ENCODE measurements at regions not wholly inside any gene's neighbourhood (a gene's known extent, or its start where the extent isn't known, plus 50 kb on each side); places are given as distances from the start of the nearest gene placed in this dataset.

GRCh38 chr12:124511259-124511985 is 56.0 kb downstream of the NCOR2 start:
- Mint-ChIP-seq H3K27ac (peak overlapping the region in 1 of 3 donors; percentile 84), H3K27me3 (no peaks in the 10 kb centered on the region), H3K4me3 (no peak overlapping the region), H3K9me3 (no peaks in the 10 kb centered on the region), H3K36me3 (peaks cover 9% of the 10 kb centered on the region), H3K4me1 (peaks cover 0 to 28% (median 5%) of the 10 kb centered on the region in 4 donors)
- no peak for ATAC-seq (ENCODE audit: low read depth in 2 of 2)
- no peaks in the 10 kb centered on the region for H3K36me3 ChIP-seq (ENCODE audit: control insufficient read depth, insufficient read depth, low read length)
- no peak overlapping the region for H3K27ac ChIP-seq (ENCODE audit: insufficient read depth, low read length, poor library complexity, severe bottlenecking)
- no peaks in the 10 kb centered on the region for H3K9me3 ChIP-seq (ENCODE audit: control insufficient read depth in 2 of 2, low read length in 2 of 2)
- H3K4me1 ChIP-seq (ENCODE audit: control insufficient read depth, insufficient read depth, low read length, poor library complexity, severe bottlenecking) = no peaks in the 10 kb centered on the region
- H3K4me3 ChIP-seq (ENCODE audit: low read depth, low read length) = no peak overlapping the region
- H3K27me3 ChIP-seq (ENCODE audit: control insufficient read depth, insufficient read depth, low read length) = no peaks in the 10 kb centered on the region
- no peak for DNase-seq

- H3K27ac ChIP-seq (ENCODE audit: insufficient read depth, low read length, poor library complexity, severe bottlenecking) = no peak overlapping the region
- H3K27me3 ChIP-seq (ENCODE audit: control insufficient read depth, insufficient read depth, low read length) = no peaks in the 10 kb centered on the region
- no peak overlapping the region for H3K4me3 ChIP-seq (ENCODE audit: low read depth, low read length)
- DNase-seq (peak in 1 of 3 donors; percentile 7), ATAC-seq (ENCODE audit: low read depth in 2 of 2) (no peak)
- H3K4me1 Mint-ChIP-seq = peaks cover 0 to 34% (median 4%) of the 10 kb centered on the region in 4 donors
- peaks cover 6% of the 10 kb centered on the region for H3K36me3 Mint-ChIP-seq
- H3K9me3 ChIP-seq (ENCODE audit: control insufficient read depth in 2 of 2, low read length in 2 of 2) = no peaks in the 10 kb centered on the region
- no peaks in the 10 kb centered on the region for H3K36me3 ChIP-seq (ENCODE audit: control insufficient read depth, insufficient read depth, low read length)
- H3K4me1 ChIP-seq (ENCODE audit: control insufficient read depth, insufficient read depth, low read length, poor library complexity, severe bottlenecking) = no peaks in the 10 kb centered on the region
- no peaks in the 10 kb centered on the region for H3K27me3 Mint-ChIP-seq
- H3K27ac Mint-ChIP-seq = peak overlapping the region in 2 of 3 donors; percentile 84 to 85
- H3K9me3 Mint-ChIP-seq = no peaks in the 10 kb centered on the region
- peak overlapping the region in 1 of 4 donors; percentile 42 for H3K4me3 Mint-ChIP-seq
Measured at GRCh38 chr12:124510301-124510970, 57.0 kb downstream of the NCOR2 start.

GRCh38 chr12:124509676-124510300 is 57.6 kb downstream of the NCOR2 start:
- ATAC-seq (ENCODE audit: low read depth in 2 of 2) = no peak
- H3K9me3 ChIP-seq (ENCODE audit: control insufficient read depth in 2 of 2, low read length in 2 of 2) = no peaks in the 10 kb centered on the region
- H3K27ac Mint-ChIP-seq = peak overlapping the region in 2 of 3 donors; percentile 56 to 65

DNA sequence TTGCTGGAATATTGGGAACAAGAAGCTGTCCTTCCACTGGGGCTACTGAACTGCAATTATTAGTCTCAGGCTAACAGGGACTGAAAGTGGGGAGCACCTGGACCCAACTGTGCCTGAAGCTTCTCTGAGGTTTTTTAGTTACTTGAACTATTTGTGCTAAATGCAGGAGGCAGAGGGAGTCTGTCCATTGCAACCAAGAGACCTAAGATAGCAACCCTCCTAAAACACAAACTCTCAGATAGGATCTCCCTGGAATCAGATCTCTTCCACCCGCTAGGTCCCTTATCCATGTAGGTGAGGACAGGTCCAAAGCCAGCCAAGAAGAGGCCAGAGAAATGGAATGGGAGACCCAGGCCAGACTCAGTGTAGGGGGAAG is 58.1 kb downstream of the NCOR2 start:
- Histone ChIP-seq H3K36me3 (ENCODE audit: control insufficient read depth, insufficient read depth, low read length) (no peaks in the 10 kb centered on the region), H3K4me1 (ENCODE audit: control insufficient read depth, insufficient read depth, low read length, poor library complexity, severe bottlenecking) (no peaks in the 10 kb centered on the region), H3K27ac (ENCODE audit: insufficient read depth, low read length, poor library complexity, severe bottlenecking) (no peak overlapping the region), H3K27me3 (ENCODE audit: control insufficient read depth, insufficient read depth, low read length) (no peaks in the 10 kb centered on the region), H3K9me3 (ENCODE audit: control insufficient read depth in 2 of 2, low read length in 2 of 2) (no peaks in the 10 kb centered on the region), H3K4me3 (ENCODE audit: low read depth, low read length) (no peak overlapping the region)
- Mint-ChIP-seq H3K4me1 (peaks cover 0 to 35% (median 7%) of the 10 kb centered on the region in 4 donors), H3K36me3 (peaks cover 4% of the 10 kb centered on the region), H3K27me3 (no peaks in the 10 kb centered on the region), H3K4me3 (no peak overlapping the region), H3K9me3 (no peaks in the 10 kb centered on the region), H3K27ac (peak overlapping the region in 2 of 3 donors; percentile 56 to 65)
- ATAC-seq (ENCODE audit: low read depth in 2 of 2) = no peak
- DNase-seq = no peak

More at GRCh38 chr12:124509676-124510300, 57.6 kb downstream of the NCOR2 start:
- Mint-ChIP-seq H3K4me3 (no peak overlapping the region), H3K4me1 (peaks cover 0 to 33% (median 5%) of the 10 kb centered on the region in 4 donors), H3K36me3 (peaks cover 4% of the 10 kb centered on the region), H3K9me3 (no peaks in the 10 kb centered on the region), H3K27me3 (no peaks in the 10 kb centered on the region)
- Histone ChIP-seq H3K27me3 (ENCODE audit: control insufficient read depth, insufficient read depth, low read length) (no peaks in the 10 kb centered on the region), H3K4me3 (ENCODE audit: low read depth, low read length) (no peak overlapping the region), H3K4me1 (ENCODE audit: control insufficient read depth, insufficient read depth, low read length, poor library complexity, severe bottlenecking) (no peaks in the 10 kb centered on the region), H3K27ac (ENCODE audit: insufficient read depth, low read length, poor library complexity, severe bottlenecking) (no peak overlapping the region), H3K36me3 (ENCODE audit: control insufficient read depth, insufficient read depth, low read length) (no peaks in the 10 kb centered on the region)
- DNase-seq = no peak

GRCh38 chr12:124508381-124509079 is 58.9 kb downstream of the NCOR2 start:
- no peaks in the 10 kb centered on the region for H3K9me3 Mint-ChIP-seq
- no peaks in the 10 kb centered on the region for H3K27me3 Mint-ChIP-seq
- peak overlapping the region in 1 of 3 donors; percentile 77 for H3K27ac Mint-ChIP-seq
- Histone ChIP-seq H3K4me1 (ENCODE audit: control insufficient read depth, insufficient read depth, low read length, poor library complexity, severe bottlenecking) (no peaks in the 10 kb centered on the region), H3K4me3 (ENCODE audit: low read depth, low read length) (no peak overlapping the region), H3K27ac (ENCODE audit: insufficient read depth, low read length, poor library complexity, severe bottlenecking) (no peak overlapping the region), H3K36me3 (ENCODE audit: control insufficient read depth, insufficient read depth, low read length) (no peaks in the 10 kb centered on the region), H3K9me3 (ENCODE audit: control insufficient read depth in 2 of 2, low read length in 2 of 2) (no peaks in the 10 kb centered on the region), H3K27me3 (ENCODE audit: control insufficient read depth, insufficient read depth, low read length) (no peaks in the 10 kb centered on the region)
- peak in 1 of 3 donors; percentile 16 for DNase-seq
- ATAC-seq (ENCODE audit: low read depth in 2 of 2) = no peak
- peaks cover 0 to 37% (median 8%) of the 10 kb centered on the region in 4 donors for H3K4me1 Mint-ChIP-seq
- peaks cover 5% of the 10 kb centered on the region for H3K36me3 Mint-ChIP-seq
- H3K4me3 Mint-ChIP-seq = no peak overlapping the region

DNA sequence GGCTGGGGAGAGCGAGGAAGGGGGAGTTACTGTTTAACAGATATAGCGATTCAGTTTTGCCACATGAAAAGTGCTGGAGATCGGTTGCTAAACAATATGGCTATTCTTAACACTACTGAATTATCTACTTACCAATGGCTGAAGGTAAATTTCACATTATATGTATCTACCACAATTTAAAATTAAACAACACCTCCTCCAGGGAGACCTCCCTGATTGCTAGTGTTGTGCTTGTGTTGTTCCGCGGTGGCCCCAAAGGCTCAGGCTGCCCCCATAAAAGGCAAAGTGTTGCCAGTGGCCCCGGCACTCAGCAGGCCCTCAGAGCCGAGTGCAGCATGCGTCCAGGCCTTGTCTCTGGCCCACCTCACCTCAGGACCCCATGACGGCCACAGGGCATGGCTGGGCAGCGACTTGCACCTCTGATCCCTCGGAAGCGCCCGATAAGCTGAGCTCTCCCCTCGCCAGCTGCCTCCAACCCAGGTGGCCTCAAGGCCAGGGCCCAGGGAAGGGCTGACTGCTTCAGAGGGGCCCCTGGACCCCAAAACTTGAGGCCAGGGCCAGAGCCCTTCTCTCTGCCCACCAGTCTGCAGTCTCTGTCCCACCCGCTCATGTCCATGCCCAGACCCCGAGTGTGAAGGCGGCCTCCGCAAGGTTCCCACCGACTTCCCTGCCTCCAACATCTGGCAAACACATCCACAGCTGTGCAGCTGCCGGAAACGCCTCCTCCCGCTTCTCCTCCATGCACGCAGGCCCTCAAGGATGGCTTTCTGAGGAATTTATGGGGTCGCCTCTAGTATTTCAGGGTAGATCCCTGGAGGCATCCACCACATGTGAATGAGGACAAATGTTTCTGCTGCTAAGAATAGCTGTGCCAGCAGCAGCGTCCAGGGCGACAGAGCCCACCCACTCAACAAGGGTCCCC is 60.0 kb downstream of the NCOR2 start:
- Histone ChIP-seq H3K27me3 (ENCODE audit: control insufficient read depth, insufficient read depth, low read length) (no peaks in the 10 kb centered on the region), H3K4me3 (ENCODE audit: low read depth, low read length) (no peak overlapping the region), H3K4me1 (ENCODE audit: control insufficient read depth, insufficient read depth, low read length, poor library complexity, severe bottlenecking) (no peaks in the 10 kb centered on the region), H3K36me3 (ENCODE audit: control insufficient read depth, insufficient read depth, low read length) (no peaks in the 10 kb centered on the region), H3K9me3 (ENCODE audit: control insufficient read depth in 2 of 2, low read length in 2 of 2) (no peaks in the 10 kb centered on the region), H3K27ac (ENCODE audit: insufficient read depth, low read length, poor library complexity, severe bottlenecking) (no peak overlapping the region)
- ATAC-seq (ENCODE audit: low read depth in 2 of 2) (no peak), DNase-seq (no peak)
- Mint-ChIP-seq H3K36me3 (peaks cover 8% of the 10 kb centered on the region), H3K4me3 (no peak overlapping the region), H3K9me3 (no peaks in the 10 kb centered on the region), H3K4me1 (peaks cover 0 to 45% (median 11%) of the 10 kb centered on the region in 4 donors), H3K27ac (peak overlapping the region in 2 of 3 donors; percentile 8 to 57), H3K27me3 (no peaks in the 10 kb centered on the region)

DNA sequence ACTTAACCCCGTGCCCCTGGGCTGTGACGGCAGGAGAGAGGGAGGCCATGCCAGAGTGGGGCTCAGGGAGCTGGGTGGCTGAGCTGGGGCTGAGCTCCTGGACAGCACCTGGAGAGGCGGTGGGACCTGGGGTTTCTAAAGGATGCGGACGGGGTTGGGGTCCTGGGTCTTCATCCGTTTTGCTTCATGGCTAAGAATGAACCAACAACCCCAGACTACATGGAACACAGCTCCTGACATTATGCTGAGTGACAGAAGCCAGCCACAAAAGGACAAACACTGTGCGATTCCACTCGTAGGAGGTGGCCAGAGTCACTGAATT is 60.6 kb downstream of the NCOR2 start:
- H3K36me3 Mint-ChIP-seq = peaks cover 4% of the 10 kb centered on the region
- no peak overlapping the region for H3K4me3 Mint-ChIP-seq
- no peaks in the 10 kb centered on the region for H3K4me1 ChIP-seq (ENCODE audit: control insufficient read depth, insufficient read depth, low read length, poor library complexity, severe bottlenecking)
- DNase-seq (no peak), ATAC-seq (ENCODE audit: low read depth in 2 of 2) (no peak)
- no peaks in the 10 kb centered on the region for H3K27me3 Mint-ChIP-seq
- H3K27ac Mint-ChIP-seq = peak overlapping the region in 2 of 3 donors; percentile 8 to 57
- H3K9me3 ChIP-seq (ENCODE audit: control insufficient read depth in 2 of 2, low read length in 2 of 2) = no peaks in the 10 kb centered on the region
- peaks cover 0 to 48% (median 12%) of the 10 kb centered on the region in 4 donors for H3K4me1 Mint-ChIP-seq
- H3K27me3 ChIP-seq (ENCODE audit: control insufficient read depth, insufficient read depth, low read length) = no peaks in the 10 kb centered on the region
- no peak overlapping the region for H3K4me3 ChIP-seq (ENCODE audit: low read depth, low read length)
- H3K36me3 ChIP-seq (ENCODE audit: control insufficient read depth, insufficient read depth, low read length) = no peaks in the 10 kb centered on the region
- no peaks in the 10 kb centered on the region for H3K9me3 Mint-ChIP-seq
- H3K27ac ChIP-seq (ENCODE audit: insufficient read depth, low read length, poor library complexity, severe bottlenecking) = no peak overlapping the region
